GM23338 (cell line): ENCODE measurements at regions not wholly inside any gene's neighbourhood (a gene's known extent, or its start where the extent isn't known, plus 50 kb on each side); places are given as distances from the start of the nearest gene placed in this dataset.

Source experiments
- ATAC-seq: fragments of 200-7000 bp; cut with Tn5 transposase; 3 replicates; pipeline ENCODE4 v1.9.1; 2020
- DNase-seq: peaks from one replicate; pipeline ENCODE4 v3.0.0-alpha.2; 2015; ENCODE audit warnings: low spot score
- H2AFZ ChIP-seq: fragments of 200-600 bp; sonication (generic); 2 replicates; pipeline ENCODE4 v1.8.0; 2016; ENCODE audit warnings: antibody characterized with exemption, mild to moderate bottlenecking, moderate library complexity
- H3F3A ChIP-seq: fragments of 200-600 bp; sonication (generic); replicated peaks from 2 replicates; pipeline ENCODE4 v1.8.0; 2017; ENCODE audit warnings: antibody characterized with exemption, mixed run types, low read depth
- H3K27ac ChIP-seq: fragments of 200-600 bp; sonication (generic); 2 replicates; pipeline ENCODE4 v1.6.1; 2016; ENCODE audit warnings: low read depth
- H3K27me3 ChIP-seq: fragments of 200-600 bp; sonication (generic); 2 replicates; pipeline ENCODE4 v1.8.0; 2016; ENCODE audit warnings: mild to moderate bottlenecking, mixed run types, moderate library complexity; ENCODE audit not compliant: insufficient read depth
- H3K36me3 ChIP-seq: fragments of 200-600 bp; sonication (generic); 2 replicates; pipeline ENCODE4 v1.8.0; 2016; ENCODE audit warnings: mild to moderate bottlenecking; ENCODE audit not compliant: insufficient read depth
- H3K4me1 ChIP-seq: fragments of 200-600 bp; sonication (generic); 2 replicates; pipeline ENCODE4 v1.8.0; 2016; ENCODE audit warnings: mild to moderate bottlenecking, moderate library complexity; ENCODE audit not compliant: insufficient read depth
- H3K4me2 ChIP-seq: fragments of 200-600 bp; sonication (generic); 2 replicates; pipeline ENCODE4 v1.7.1; 2017; ENCODE audit warnings: mixed run types
- H3K4me3 ChIP-seq: fragments of 200-600 bp; sonication (generic); 2 replicates; pipeline ENCODE4 v1.6.1; 2016; ENCODE audit warnings: mixed run types
- H3K79me2 ChIP-seq: fragments of 200-600 bp; sonication (generic); replicated peaks from 2 replicates; pipeline ENCODE4 v1.8.0; 2017; ENCODE audit warnings: mild to moderate bottlenecking; ENCODE audit not compliant: insufficient read depth
- H3K9me2 ChIP-seq: fragments of 200-600 bp; sonication (generic); 2 replicates; pipeline ENCODE4 v1.8.0; 2017; ENCODE audit not compliant: insufficient read depth
- H4K20me1 ChIP-seq: fragments of 200-600 bp; sonication (generic); replicated peaks from 2 replicates; pipeline ENCODE4 v1.8.0; 2017; ENCODE audit warnings: mild to moderate bottlenecking; ENCODE audit not compliant: insufficient read depth
- H3K27ac Mint-ChIP-seq: 2 replicates; pipeline ENCODE4 v1.8.0; 2020; ENCODE audit warnings: inconsistent platforms, mild to moderate bottlenecking, moderate library complexity, mixed read lengths
- H3K27me3 Mint-ChIP-seq: 3 replicates; pipeline ENCODE4 v1.8.0; 2022; ENCODE audit warnings: low read depth, mild to moderate bottlenecking, moderate library complexity, mixed read lengths, inconsistent platforms; ENCODE audit not compliant: insufficient read depth, poor library complexity
- H3K36me3 Mint-ChIP-seq: 3 replicates; pipeline ENCODE4 v1.8.0; 2021; ENCODE audit warnings: low read depth, mild to moderate bottlenecking, inconsistent platforms, moderate library complexity, mixed read lengths
- H3K4me1 Mint-ChIP-seq: 3 replicates; pipeline ENCODE4 v1.8.0; 2020; ENCODE audit warnings: mild to moderate bottlenecking, inconsistent platforms, mixed read lengths
- H3K4me3 Mint-ChIP-seq: 3 replicates; pipeline ENCODE4 v1.8.0; 2021; ENCODE audit warnings: moderate library complexity, mild to moderate bottlenecking, inconsistent platforms, mixed read lengths
- H3K9me3 Mint-ChIP-seq: 3 replicates; pipeline ENCODE4 v1.8.0; 2020; ENCODE audit warnings: moderate library complexity, mild to moderate bottlenecking, inconsistent platforms, mixed read lengths
- CREB1 ChIP-seq: fragments of 250-450 bp; sonication (Bioruptor Pico); IDR thresholded peaks from 2 replicates; pipeline ENCODE4 v1.5.0; 2020; ENCODE audit warnings: low read depth, mild to moderate bottlenecking, moderate library complexity
- CTCF ChIP-seq, 2 experiments: fragments of 200-600 bp in 1 of 2; sonication (generic) in 1 of 2; conservative IDR thresholded peaks; 2 replicates each; pipeline versions ENCODE4 v1.5.1 to v1.6.1; 2016 to 2017; ENCODE audit warnings: antibody characterized with exemption in 2 of 2, low read depth in 2 of 2, mild to moderate bottlenecking in 2 of 2, moderate library complexity in 1 of 2
- ETS1 ChIP-seq: IDR thresholded peaks from 2 replicates; pipeline ENCODE4 v1.6.1; 2016; ENCODE audit warnings: antibody characterized with exemption
- EZH2 ChIP-seq: fragments of 200-600 bp; sonication (generic); IDR thresholded peaks from one replicate; pipeline ENCODE4 v1.8.0; 2017; ENCODE audit warnings: antibody characterized with exemption, mild to moderate bottlenecking, low read depth; ENCODE audit not compliant: unreplicated experiment
- EZH2phosphoT487 ChIP-seq: fragments of 200-600 bp; sonication (generic); IDR thresholded peaks from one replicate; pipeline ENCODE4 v1.8.1; 2018; ENCODE audit warnings: antibody characterized with exemption; ENCODE audit not compliant: unreplicated experiment
- JUNB ChIP-seq: IDR thresholded peaks from one replicate; pipeline ENCODE4 v1.6.1; 2016; ENCODE audit warnings: antibody characterized with exemption; ENCODE audit not compliant: unreplicated experiment
- NANOG ChIP-seq: IDR thresholded peaks from 2 replicates; pipeline ENCODE4 v1.6.1; 2016; ENCODE audit warnings: antibody characterized with exemption, borderline replicate concordance
- POLR2AphosphoS5 ChIP-seq: IDR thresholded peaks from 2 replicates; pipeline ENCODE4 v1.6.1; 2016; ENCODE audit warnings: antibody characterized with exemption, low read depth
- REST ChIP-seq: IDR thresholded peaks from one replicate; pipeline ENCODE4 v1.6.1; 2018; ENCODE audit warnings: antibody characterized with exemption; ENCODE audit not compliant: unreplicated experiment
- STAT1 ChIP-seq: IDR thresholded peaks from one replicate; pipeline ENCODE4 v1.6.1; 2016; ENCODE audit warnings: antibody characterized with exemption; ENCODE audit not compliant: unreplicated experiment
- ZNF114 ChIP-seq: fragments of 250-450 bp; sonication (Bioruptor Pico); IDR thresholded peaks from 2 replicates; pipeline ENCODE4 v1.5.0; 2020; ENCODE audit warnings: mild to moderate bottlenecking, moderate library complexity
- ZNF331 ChIP-seq: fragments of 250-450 bp; sonication (Bioruptor Pico); IDR thresholded peaks from 2 replicates; pipeline ENCODE4 v1.5.0; 2020; ENCODE audit warnings: low read depth, mild to moderate bottlenecking, moderate library complexity

- H3K9me3 Mint-ChIP-seq = peaks cover 24% of the 10 kb centered on the region
- H3K79me2 ChIP-seq = no peaks in the 10 kb centered on the region
- H3K9me2 ChIP-seq = no peaks in the 10 kb centered on the region
- H3K27me3 ChIP-seq = no peaks in the 10 kb centered on the region
- no peaks in the 10 kb centered on the region for H3K36me3 ChIP-seq
- no peaks in the 10 kb centered on the region for H3K4me1 ChIP-seq
- H3F3A ChIP-seq = no peaks in the 10 kb centered on the region
- no peak overlapping the region for H3K4me2 ChIP-seq
- no peak overlapping the region for H3K4me3 Mint-ChIP-seq
- no peak overlapping the region for H3K27ac Mint-ChIP-seq
- H3K36me3 Mint-ChIP-seq = no peaks in the 10 kb centered on the region
- DNase-seq (no peak), ATAC-seq (no peak)
- no peak overlapping the region for H3K27ac ChIP-seq
- TF ChIP-seq CTCF (conservative IDR thresholded peaks at IDR 0.05; ENCODE audit: low read depth in 2 of 2) = no peak
- H3K4me3 ChIP-seq = no peak overlapping the region
- H2AFZ ChIP-seq = no peak overlapping the region
- H3K27me3 Mint-ChIP-seq = no peaks in the 10 kb centered on the region
- H4K20me1 ChIP-seq = no peaks in the 10 kb centered on the region
- H3K4me1 Mint-ChIP-seq = no peaks in the 10 kb centered on the region
Observed at GRCh38 chrX:77298296-77298695, 148.9 kb upstream of the FGF16 start.

GRCh38 chrX:77298790-77299189 is 148.4 kb upstream of the FGF16 start:
- no peak for DNase-seq
- Histone ChIP-seq H2AFZ (no peak overlapping the region), H4K20me1 (no peaks in the 10 kb centered on the region), H3K79me2 (no peaks in the 10 kb centered on the region), H3K4me2 (no peak overlapping the region), H3K27me3 (no peaks in the 10 kb centered on the region), H3K36me3 (no peaks in the 10 kb centered on the region), H3K9me2 (no peaks in the 10 kb centered on the region), H3K4me1 (no peaks in the 10 kb centered on the region), H3F3A (no peaks in the 10 kb centered on the region), H3K4me3 (no peak overlapping the region), H3K27ac (no peak overlapping the region)
- no peak for ATAC-seq
- no peak overlapping the region for H3K27ac Mint-ChIP-seq
- H3K27me3 Mint-ChIP-seq = no peaks in the 10 kb centered on the region
- H3K9me3 Mint-ChIP-seq = peaks cover 22% of the 10 kb centered on the region
- no peaks in the 10 kb centered on the region for H3K36me3 Mint-ChIP-seq
- no peaks in the 10 kb centered on the region for H3K4me1 Mint-ChIP-seq
- no peak overlapping the region for H3K4me3 Mint-ChIP-seq
- TF ChIP-seq REST (no peak), POLR2AphosphoS5 (no peak), ZNF331 (CRISPR knock-in tag) (no peak), EZH2phosphoT487 (no peak), ETS1 (no peak), NANOG (no peak), JUNB (no peak), CREB1 (no peak), EZH2 (no peak), STAT1 (no peak), ZNF114 (CRISPR knock-in tag) (no peak), CTCF (conservative IDR thresholded peaks at IDR 0.05; ENCODE audit: low read depth in 2 of 2) (no peak)
